ENCODE measurements at regions not wholly inside any gene's neighbourhood (a gene's known extent, or its start where the extent isn't known, plus 50 kb on each side); places are given as distances from the start of the nearest gene placed in this dataset.
"Not testable (repeated sequence)": the region's sequence is repeated elsewhere in the genome, so short reads cannot be mapped to it uniquely, and the experiment has no call there.

DNA sequence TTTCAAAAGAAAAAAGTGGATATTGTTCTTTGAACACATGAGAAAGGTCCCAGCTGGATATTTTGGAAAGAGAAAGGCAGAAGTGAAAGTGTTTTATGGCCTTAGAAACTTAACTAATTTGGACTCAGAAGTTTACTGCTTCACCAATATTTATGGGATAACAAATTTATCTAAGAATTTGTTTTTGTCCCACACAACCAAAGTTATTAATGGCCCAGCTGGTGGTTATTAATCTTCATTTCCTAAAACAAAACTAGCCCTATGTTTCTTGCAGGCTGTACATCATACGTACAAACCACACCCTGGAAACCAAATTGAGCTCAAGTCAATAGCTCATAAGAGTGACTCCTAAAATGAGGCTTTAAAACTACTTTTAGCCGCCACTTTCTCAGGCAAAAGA lies 372.9 kb upstream of the LMCD1 start:
- no peak for DNase-seq (ENCODE audit: low read depth in 2 of 2)

DNA sequence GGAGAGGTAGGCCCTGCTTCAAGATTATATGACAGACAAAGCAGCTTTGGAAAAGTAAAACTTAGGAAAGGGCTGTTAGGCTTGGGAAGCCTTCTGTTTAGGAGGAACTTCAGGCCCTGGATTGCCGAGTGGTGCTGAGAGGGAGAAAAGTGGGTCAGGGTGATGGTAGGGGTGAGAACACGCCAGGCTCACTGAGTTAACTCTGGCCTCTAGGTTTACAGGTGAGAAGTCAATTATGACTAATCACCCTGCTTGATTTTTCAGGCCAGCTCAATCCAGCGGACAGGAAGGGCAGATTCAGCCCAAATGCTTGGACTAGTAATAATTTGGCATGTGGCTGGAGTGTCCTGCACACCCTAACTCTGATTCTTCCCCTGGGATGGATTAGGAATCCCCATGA lies 365.1 kb upstream of the LMCD1 start:
- DNase-seq (ENCODE audit: low read depth in 2 of 2), result no peak

DNA sequence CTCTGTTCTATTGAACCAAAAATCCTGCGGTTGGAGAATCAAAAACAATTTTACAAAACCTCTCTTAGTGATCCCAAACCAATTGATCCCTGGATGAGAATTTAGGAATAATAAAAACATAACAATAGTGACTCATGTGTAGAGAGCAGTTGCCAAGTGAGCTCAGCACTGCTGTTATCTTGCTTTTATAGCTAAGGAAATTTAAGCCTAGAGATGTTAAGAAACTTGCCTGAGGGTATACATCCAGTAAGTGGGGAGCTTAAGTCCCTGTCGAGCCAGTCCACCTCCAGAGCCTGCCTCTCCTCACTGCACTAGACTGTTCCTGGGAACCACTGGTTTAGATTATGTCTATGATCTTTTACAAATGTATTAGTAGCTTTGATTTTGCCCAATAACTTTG lies 358.4 kb upstream of the LMCD1 start:
- DNase-seq (ENCODE audit: low read depth in 2 of 2), result no peak

DNA sequence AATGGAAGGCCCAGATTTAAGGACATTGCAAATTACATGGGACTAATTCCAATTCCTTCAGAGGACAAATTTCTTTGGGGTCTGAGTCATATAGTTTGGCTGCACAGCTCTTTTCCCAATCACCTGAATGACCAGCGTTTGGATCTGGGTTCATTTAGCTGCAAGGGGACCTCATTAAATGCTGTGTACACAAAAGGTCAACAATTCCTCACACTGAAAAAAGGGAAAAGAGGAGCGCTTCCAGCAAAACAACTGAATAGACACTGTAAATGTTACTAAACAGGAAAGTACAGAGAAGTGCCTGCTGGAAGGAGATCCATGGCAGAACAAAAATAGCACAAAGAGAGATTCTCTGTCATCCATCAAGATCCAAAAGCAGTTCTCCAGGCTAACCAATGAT lies 356.0 kb upstream of the LMCD1 start:
- no peak for DNase-seq (ENCODE audit: low read depth in 2 of 2)

DNA sequence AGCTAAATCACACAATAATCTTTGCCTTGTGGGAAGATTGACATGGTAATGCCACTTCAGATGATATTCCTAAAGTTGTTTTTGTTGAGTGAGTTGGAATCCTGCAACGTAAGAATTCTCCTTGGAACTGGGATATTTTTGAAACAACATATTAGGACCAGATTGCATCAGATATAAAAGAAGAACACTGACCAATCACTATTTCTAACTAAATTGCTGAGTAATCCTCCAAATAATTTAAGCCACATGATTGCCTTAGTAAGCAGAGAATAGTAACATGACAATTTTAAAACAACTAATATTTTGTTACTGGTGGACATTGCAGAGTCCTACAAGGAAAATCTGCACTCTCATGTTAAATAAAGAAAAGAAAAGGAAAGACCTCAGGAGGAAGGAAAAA lies 353.9 kb upstream of the LMCD1 start:
- no peak for DNase-seq (ENCODE audit: low read depth in 2 of 2)

DNA sequence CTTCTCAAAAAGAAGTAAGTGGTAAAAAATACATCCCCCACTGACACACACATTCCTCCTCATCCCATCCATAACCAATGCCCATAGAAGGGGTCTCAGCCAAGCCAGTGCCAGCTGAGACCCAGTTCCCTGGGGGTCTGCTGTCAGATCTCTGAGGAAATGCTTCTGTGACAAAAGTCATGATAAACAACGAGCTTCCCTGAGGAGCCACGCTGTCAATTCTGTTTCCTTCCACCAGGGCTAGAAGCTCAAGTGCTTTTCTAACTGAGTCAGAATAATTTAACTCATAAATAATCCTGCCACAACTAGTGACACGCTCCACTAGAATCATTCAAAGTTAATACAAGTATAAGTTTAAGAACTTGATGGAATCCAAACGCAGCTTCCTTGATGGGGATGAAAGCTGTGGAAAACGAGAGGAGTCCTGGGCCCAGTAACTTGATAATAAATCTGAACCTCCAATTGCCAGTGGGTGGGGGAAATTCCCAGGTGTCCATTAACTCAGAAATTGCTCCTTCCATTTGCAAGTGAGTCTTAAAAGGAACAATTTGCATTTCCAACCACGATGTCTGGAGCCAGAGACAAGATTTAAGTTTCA lies 348.7 kb upstream of the LMCD1 start:
- no peak for DNase-seq (ENCODE audit: low read depth in 2 of 2)

DNA sequence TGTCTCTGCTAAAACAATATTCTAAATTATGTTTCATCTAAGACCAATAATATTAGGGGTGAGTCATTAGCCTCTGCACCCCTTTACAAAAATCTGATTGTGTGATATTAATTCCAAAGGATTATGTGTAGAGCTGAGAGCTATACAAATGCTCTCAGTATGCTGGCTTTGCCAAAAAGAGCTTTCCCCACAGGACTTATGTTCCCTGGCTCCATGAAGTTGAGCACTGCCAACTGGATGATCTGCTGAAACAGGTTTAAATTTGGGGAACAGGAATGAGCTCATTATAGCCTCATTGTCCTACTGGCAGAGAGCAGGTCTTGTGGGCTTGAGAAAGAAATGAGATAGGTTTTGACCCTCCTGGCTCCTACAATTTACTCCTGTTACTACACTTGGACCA lies 347.8 kb upstream of the LMCD1 start:
- no peak for DNase-seq (ENCODE audit: low read depth in 2 of 2)

DNA sequence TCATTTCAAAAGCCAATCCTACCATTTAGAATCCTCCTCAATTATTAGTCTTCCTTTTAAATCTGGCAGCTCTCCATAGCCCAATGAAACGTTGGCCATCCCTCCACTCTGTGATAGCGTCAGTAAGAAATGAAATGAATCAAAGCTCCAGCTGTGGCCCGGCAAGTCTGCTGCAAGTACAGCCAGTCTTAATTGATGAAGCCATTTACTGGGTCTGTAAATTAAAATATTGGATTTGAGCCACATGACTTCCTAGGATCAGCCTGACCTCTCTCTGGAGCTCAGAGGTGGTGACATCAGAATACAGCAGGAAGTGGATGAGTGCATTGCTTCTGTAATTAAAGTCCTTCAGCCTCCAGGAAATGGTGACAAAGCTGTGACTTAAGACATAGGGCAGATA lies 347.0 kb upstream of the LMCD1 start:
- no peak for DNase-seq (ENCODE audit: low read depth in 2 of 2)

DNA sequence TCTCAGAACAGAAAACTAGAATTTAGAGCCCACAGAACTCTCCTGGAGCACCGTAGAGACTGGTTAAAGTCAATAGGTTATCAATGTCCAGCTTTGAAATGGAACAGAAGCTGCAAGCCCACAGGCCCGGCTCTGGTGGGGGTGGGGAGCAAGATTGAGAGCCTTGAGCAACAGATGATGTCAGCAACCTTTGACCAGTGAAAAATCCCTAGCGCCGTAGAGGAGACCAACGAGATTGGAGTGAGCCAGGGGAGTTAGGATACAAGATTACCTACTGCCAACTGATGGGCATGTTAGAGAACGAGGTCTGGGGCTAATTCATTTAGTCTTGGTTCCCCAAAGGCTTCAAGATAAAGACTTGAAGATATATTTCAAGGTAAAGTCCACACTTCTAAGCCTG lies 345.5 kb upstream of the LMCD1 start:
- DNase-seq (ENCODE audit: low read depth in 2 of 2), result no peak

DNA sequence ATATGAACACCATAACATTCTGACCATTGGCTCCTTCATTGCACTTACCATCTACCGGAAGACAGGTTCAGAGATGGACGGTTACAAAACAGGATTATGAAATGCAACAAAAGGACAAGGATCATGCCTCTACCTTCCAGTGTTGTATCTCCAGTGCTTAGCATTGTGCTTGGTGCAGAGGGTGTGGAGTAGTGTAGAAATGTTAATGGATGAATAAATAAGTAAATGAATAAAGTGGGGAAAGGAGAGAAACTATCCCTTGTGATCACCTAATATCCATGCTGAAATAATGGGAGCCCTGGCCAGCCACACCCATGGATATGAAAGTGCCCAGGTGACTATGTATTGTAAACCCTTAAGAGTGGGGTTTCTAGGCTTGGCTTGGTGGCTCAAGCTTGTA lies 344.8 kb upstream of the LMCD1 start:
- no peak for DNase-seq (ENCODE audit: low read depth in 2 of 2)

DNA sequence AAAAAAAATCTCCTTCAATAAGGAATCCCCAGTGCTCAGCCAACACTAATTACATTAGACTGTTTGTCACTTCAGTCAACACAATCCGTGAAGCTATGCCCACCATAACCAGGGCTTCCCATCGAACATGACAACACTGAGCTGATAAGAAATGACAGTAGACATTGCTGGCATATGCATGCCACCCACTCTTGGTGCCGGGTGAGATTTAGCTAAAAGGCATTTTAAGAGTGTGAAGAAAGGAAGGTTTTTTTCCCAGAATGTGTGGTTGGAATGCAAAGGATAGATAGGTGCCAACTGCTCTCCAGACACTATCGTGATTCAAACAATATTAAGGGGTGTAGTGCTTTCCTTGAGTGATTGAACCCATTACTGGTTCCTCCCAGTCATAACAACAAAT lies 344.0 kb upstream of the LMCD1 start:
- no peak for DNase-seq (ENCODE audit: low read depth in 2 of 2)

DNA sequence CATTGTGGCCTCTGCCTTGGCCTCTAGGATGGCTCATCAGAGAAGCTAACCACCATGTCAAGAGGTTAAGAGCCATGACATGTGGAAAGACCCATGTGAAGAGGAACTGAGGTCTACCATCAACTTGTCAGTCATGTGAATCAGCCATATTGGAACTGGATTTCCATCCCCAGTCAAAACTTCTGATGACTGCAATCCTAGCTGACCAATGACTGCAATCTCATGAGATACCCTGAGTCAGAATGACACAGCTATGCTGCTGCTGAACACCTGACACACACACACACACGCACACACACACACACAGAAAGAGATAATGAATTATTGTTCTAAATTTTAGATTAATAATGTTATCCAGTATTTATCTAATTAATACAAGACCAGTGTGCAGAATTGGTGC lies 337.5 kb upstream of the LMCD1 start:
- DNase-seq (ENCODE audit: low read depth in 2 of 2), result no peak

DNA sequence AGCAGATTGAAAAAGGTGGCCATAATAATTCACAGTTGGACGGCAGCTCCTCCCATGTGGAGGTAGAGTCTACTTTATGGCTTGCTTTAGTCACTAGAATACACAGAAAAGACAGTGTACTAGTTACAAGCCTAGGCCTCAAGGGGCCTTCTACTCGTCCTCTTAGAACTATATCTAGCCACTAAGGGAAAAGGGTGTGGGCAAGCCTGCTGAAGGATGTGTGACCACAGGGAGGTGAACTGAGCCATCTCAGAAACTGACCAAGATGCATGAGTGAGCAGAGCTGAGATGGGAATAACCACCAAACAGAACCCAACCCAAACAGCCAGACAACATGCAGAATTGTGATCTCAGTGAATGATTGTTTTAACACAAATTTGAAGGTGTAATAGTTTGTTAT lies 335.6 kb upstream of the LMCD1 start:
- no peak for DNase-seq (ENCODE audit: low read depth in 2 of 2)

DNA sequence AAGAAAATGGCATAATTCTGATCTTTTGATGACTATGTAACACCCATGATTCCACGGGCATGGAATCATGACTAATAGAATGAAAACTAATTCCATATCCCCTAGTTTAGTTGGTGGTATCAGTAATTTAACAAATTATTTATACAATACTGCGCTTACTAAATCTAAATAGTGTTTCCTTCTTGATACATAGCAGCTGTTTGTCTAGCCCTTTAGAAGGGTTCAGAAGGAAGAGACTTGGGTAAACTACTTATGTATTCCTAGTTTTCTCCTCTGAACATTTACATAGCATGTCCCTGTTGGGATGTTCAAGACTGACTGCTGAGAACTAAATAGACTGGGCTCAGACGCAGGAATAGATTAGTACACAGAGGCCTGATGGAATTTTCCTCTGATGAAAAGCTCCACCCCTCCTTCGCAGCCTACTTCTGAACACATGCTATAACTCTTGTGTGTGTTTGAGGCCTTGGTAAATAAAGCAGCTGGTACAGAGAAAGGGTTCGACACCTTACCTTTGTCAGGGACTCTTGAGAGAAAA lies 330.6 kb upstream of the LMCD1 start:
- no peak for DNase-seq (ENCODE audit: low read depth in 2 of 2)

DNA sequence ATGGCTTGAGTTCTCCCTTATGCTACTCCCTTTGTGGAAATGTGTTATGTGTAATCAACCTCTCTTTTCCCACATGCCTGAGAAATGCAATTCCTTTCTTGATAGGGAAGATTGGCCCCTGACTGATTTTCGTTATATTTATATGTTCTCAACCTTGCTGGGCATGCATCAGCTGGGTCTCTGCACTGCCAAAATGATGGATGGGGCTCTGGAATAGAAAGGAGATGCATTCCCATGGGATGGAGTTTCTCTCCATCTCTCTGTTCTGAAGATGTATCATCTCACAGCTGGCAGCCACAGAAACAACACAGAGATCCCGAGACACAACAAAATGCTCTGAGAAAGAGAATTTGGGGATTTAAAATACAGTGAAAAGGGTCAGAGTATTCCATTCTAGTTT lies 327.7 kb upstream of the LMCD1 start:
- no peak for DNase-seq (ENCODE audit: low read depth in 2 of 2)

DNA sequence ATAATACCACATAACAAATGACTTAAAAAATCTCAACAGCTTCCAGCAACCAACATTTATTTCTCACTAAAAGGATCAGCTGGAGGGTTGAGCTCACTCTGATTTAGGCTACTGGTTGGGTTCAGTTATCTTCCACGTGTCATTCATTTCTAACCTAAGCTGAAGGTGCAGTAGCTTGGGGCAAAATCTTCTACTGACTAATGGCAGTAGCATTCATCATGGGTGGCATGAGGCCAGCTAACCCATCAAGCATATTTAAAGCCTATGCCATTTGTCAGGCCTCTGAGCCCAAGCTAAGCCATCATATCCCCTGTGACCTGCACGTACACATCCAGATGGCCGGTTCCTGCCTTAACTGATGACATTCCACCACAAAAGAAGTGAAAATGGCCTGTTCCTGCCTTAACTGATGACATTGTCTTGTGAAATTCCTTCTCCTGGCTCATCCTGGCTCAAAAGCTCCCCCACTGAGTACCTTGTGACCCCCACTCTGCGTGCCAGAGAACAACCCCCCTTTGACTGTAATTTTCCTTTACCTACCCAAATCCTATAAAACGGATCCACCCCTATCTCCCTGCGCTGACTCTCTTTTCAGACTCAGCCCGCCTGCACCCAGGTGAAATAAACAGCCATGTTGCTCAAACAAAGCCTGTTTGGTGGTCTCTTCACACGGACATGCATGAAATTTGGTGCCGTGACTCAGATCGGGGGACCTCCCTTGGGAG lies 324.7 kb upstream of the LMCD1 start:
- not testable (repeated sequence) for DNase-seq (ENCODE audit: low read depth in 2 of 2)

DNA sequence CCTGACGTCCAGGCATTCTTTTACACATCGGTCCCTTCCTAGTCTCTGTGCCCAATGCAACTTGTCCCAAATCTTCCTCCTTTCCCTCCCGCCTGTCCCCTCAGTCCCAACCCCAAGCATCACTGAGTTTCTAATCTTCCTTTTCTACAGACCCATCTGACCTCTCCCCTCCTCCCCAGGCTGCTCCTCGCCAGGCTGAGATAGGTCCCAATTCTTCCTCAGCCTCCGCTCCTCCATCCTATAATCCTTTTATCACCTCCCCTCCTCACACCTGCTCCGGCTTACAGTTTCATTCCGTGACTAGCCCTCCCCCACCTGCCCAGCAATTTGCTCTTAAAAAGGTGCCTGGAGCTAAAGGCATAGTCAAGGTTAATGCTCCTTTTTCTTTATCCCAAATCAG lies 323.1 kb upstream of the LMCD1 start:
- not testable (repeated sequence) for DNase-seq (ENCODE audit: low read depth in 2 of 2)

DNA sequence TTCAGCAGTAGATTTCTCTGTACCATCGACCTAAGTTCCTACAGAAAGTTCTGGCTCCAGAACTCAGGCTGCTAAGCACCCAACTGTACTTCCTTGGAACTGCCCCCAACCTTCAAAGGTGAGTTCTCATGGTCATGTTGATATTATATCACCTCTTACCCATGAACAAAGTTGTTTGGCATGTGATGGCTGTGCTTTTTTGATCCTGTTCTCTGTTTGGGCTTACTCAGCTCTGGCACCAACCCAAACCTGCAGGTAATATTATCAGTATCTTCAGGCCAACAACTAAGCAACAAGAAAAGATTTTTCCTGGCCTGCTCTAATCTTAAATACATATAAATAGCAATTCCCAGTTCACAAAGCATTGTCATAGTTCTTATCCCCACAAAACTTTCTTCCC lies 318.7 kb upstream of the LMCD1 start:
- DNase-seq (ENCODE audit: low read depth in 2 of 2), result no peak

DNA sequence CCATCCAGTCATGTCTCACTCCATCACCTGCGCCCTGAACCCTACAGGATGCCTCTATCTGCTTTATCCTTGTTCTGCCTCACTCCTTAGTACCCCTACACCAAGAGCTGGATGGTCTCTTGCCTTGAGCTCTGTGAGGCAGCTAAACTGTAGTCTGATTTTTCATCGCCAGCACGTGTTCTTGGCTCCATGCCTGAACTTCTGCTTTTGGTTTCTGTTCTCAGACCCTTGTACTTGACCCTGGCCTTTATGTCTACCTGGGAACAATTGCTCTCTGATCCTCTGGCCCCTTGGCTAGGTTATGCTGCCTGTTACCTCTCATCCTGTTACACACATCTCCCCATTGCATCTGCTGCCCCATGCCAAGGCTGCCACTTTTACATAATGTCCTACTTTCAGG lies 318.0 kb upstream of the LMCD1 start:
- DNase-seq (ENCODE audit: low read depth in 2 of 2), result no peak

DNA sequence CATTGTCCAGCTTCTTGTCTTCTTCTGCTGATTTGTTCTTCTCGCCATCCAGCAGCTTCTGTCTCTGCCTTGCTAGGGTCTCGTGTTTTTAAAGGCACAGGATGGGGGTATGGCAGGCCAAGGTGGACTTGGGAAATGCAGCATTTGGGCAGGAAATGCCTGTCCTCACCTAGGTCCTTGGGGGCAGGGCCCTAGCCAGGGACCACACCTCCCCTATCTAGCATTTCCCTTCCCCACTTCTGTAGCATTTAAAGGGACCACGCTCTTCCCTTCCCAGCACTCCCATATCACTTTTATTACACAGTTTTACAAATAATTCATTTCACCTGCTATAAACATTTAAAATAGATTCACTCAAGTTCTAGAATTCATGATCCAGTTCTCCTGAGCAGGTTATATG lies 315.4 kb upstream of the LMCD1 start:
- DNase-seq (ENCODE audit: low read depth in 2 of 2), result no peak

DNA sequence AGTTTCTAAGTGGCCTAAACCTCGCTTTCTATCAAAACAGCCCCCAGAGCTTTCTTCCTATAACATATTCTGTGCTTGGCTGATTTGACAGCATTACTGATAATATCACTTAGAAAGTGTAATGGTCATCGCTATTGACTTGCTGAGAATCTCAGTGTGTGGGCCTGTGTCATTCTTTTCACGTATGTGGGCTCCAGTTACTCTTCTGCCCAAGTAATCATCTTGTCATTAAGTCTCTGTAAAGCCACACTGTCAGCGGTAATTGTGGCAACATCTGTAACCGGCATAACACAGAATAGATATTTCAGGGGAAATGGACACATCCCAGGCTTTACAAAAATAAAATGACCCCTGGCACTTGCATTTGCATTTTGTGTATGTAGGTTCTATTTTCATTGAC lies 313.6 kb upstream of the LMCD1 start:
- DNase-seq (ENCODE audit: low read depth in 2 of 2), result no peak

DNA sequence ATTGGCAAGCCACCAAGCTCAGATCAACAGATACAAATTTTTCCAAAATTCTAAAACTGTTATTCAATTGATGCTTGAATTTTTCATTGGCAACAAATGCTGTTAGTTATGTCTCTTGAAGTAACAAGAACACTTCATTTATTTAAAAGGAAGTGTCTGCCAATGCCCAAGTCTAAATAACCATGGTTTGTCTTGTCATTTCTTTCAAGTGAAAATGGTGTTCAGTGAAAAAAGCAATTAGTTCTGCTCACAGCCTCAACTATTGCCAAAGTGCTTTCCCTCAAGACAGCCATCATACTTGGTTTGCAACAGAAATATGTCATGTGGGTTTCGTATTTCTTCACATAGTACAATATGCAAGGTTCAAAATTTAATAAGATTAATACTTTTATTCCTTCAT lies 312.6 kb upstream of the LMCD1 start:
- no peak for DNase-seq (ENCODE audit: low read depth in 2 of 2)

DNA sequence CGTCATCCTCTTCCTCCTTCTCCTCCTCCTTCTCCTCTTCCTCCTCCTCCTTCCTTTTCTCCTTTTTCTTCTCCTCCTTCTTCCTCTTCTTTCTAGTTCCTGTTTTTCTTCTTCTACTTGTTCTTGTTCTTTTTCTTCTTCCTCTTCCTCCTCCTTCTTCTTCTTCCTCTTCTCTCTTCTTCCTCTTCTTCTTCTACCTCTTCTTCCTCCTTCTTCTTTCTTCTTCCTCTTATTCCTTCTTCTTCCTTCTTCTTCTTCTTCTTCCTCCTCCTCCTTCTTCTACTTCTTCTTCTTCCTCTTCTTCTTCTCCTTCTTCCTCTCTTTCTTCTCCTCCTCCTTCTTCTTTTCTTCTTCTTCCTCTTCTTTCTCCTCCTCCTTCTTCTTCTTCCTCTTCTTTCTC lies 310.2 kb upstream of the LMCD1 start:
- DNase-seq (ENCODE audit: low read depth in 2 of 2), result no peak

DNA sequence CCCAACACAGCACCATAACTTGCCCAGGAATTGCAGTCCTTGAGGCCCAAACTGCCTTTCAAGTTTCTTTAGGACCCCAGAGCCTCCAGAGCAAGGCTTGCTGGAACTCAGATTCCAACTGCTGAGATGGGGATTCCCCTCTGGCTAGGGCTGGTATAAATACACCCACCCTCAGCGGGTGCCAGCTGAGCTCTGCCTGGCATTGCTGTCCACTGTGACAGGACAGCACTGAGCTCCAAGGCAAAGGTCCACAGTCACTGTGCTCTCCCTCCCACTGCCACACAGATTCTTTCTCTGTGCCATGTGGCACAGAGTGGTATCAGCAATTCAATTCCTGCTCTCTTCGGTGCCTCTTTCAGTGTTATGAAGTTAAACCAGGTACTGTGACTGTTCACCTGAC lies 304.2 kb upstream of the LMCD1 start:
- no peak for DNase-seq (ENCODE audit: low read depth in 2 of 2)

Data from dermis microvascular lymphatic vessel endothelial cell (primary cell).